ENCODE measurements at regions not wholly inside any gene's neighbourhood (a gene's known extent, or its start where the extent isn't known, plus 50 kb on each side); places are given as distances from the start of the nearest gene placed in this dataset.
A peak's percentile ranks its signal among the peaks of the same experiment; 100 is the strongest.

DNA sequence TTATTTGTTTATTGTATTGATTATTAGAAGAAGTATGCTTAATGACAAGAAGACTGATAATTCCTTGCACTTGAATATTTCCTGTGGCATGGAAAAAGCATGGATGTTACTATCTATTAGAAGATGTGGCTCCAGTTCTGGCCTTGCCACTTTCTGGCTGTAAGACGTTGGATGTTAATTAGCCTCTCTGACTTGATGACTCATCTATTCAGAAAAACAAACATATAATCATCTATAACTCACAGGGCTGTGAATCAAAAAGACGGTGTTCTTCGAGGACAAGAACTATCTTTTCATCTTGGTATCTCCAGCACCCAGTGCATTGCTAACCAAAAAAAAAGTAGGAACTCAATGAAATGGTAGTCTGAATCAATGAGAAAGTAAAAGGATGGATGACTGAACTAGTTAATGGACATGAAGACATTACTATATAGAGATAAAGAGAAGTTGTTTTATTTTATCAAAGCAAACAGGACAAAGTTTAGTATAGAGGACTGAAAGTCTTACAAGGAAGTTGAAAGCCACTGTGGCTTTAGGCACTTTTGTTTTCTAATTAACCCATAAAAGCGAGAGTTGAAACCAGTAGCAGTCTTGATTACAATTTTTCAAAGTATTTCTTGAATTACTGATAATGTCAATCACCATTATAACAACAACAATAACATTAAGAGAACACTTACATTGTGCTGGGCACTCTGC is 145.3 kb downstream of the RND3 start:
- TF ChIP-seq, protein P1, sequence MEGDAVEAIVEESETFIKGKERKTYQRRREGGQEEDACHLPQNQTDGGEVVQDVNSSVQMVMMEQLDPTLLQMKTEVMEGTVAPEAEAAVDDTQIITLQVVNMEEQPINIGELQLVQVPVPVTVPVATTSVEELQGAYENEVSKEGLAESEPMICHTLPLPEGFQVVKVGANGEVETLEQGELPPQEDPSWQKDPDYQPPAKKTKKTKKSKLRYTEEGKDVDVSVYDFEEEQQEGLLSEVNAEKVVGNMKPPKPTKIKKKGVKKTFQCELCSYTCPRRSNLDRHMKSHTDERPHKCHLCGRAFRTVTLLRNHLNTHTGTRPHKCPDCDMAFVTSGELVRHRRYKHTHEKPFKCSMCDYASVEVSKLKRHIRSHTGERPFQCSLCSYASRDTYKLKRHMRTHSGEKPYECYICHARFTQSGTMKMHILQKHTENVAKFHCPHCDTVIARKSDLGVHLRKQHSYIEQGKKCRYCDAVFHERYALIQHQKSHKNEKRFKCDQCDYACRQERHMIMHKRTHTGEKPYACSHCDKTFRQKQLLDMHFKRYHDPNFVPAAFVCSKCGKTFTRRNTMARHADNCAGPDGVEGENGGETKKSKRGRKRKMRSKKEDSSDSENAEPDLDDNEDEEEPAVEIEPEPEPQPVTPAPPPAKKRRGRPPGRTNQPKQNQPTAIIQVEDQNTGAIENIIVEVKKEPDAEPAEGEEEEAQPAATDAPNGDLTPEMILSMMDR (IDR thresholded peaks at IDR 0.05; ENCODE audit: insufficient read depth, low read depth, low read length), result no peak
- H3K4me3 ChIP-seq (ENCODE audit: low read depth, low read length), result no peak overlapping the region
- DNase-seq (ENCODE audit: low read depth), result peak; percentile 17

DNA sequence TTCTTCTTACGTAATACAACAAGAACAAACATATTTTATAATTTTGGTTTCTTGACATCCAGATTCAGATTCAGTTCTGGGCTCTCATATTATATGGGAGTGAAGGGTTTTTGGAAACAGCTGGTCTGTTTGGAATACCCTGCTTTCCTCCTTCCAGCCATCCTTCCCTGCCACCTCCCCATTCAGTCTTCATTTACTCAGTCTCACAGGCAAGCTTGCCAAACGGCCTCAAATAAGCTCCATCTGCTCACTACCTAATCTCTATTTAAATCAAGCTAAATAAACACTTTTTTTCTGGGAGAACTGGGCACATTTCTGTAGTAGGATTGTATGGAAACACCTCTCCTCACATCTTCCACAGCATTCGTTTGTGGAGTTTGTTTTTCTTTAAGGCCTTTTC is 147.5 kb downstream of the RND3 start:
- DNase-seq (ENCODE audit: low read depth), result peak; percentile 58
- TF ChIP-seq, protein P1 (IDR thresholded peaks at IDR 0.05; ENCODE audit: insufficient read depth, low read depth, low read length), result no peak
- no peak overlapping the region for H3K4me3 ChIP-seq (ENCODE audit: low read depth, low read length)

DNA sequence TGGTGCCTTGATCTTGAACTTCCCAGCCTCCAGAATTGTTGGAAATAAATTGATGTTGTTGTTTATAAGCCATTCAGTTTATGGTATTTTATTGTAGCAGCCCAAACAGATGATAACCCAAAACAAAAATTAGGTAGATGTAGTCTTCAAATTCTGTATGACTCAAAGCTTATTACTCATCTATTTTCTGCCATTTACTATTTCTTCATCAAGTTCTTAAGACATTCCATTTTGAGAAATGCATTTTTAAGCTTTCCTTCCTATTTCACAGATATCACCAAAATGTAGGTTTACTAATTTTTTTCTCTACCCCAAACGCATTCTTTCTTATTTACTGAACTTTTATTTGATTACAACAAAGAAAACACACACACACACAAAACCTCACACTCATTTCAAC is 148.2 kb downstream of the RND3 start:
- no peak overlapping the region for H3K4me3 ChIP-seq (ENCODE audit: low read depth, low read length)
- TF ChIP-seq, protein P1 (IDR thresholded peaks at IDR 0.05; ENCODE audit: insufficient read depth, low read depth, low read length), result no peak
- no peak for DNase-seq (ENCODE audit: low read depth)

DNA sequence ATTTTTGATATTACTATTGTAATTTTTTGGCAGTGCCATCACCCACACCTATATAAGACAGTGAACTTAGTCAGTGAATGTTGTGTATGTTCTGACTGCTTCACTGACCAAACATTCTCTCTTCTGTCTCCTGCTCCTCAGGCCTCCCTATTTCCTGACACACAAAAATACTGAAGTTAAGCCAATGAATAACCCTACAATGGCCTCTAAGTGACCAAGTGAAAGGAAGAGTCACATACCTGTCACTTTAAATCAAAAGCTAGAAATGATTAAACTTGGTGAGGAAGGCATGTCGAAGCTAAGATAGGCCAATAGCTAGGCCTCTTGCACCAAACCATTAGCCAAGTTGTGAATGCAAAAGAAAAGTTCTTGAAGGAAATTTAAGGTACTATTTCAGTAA is 151.9 kb downstream of the RND3 start:
- TF ChIP-seq, protein P1 (IDR thresholded peaks at IDR 0.05; ENCODE audit: insufficient read depth, low read depth, low read length), result no peak
- no peak overlapping the region for H3K4me3 ChIP-seq (ENCODE audit: low read depth, low read length)
- DNase-seq (ENCODE audit: low read depth), result no peak

DNA sequence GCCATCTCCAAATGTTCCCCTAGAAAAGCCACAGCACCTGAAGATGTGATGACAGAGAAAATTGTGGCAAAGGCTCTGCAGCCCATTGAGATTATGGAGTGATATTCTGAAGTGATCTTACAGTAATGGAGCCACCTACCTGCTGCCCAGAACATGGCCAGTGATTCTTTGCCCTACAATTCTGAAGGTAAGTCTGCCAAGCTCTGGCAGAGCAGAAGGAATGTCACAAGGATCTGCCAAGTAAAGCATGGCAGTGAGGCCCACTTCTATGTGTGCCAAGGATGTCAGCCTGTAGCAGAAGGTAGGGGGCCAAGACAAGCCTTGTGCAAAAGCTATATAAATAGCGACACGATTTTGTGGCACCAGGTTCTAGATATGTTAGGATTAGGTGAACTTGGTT is 155.1 kb downstream of the RND3 start:
- TF ChIP-seq, protein P1 (IDR thresholded peaks at IDR 0.05; ENCODE audit: insufficient read depth, low read depth, low read length), result no peak
- DNase-seq (ENCODE audit: low read depth), result no peak
- no peak overlapping the region for H3K4me3 ChIP-seq (ENCODE audit: low read depth, low read length)

DNA sequence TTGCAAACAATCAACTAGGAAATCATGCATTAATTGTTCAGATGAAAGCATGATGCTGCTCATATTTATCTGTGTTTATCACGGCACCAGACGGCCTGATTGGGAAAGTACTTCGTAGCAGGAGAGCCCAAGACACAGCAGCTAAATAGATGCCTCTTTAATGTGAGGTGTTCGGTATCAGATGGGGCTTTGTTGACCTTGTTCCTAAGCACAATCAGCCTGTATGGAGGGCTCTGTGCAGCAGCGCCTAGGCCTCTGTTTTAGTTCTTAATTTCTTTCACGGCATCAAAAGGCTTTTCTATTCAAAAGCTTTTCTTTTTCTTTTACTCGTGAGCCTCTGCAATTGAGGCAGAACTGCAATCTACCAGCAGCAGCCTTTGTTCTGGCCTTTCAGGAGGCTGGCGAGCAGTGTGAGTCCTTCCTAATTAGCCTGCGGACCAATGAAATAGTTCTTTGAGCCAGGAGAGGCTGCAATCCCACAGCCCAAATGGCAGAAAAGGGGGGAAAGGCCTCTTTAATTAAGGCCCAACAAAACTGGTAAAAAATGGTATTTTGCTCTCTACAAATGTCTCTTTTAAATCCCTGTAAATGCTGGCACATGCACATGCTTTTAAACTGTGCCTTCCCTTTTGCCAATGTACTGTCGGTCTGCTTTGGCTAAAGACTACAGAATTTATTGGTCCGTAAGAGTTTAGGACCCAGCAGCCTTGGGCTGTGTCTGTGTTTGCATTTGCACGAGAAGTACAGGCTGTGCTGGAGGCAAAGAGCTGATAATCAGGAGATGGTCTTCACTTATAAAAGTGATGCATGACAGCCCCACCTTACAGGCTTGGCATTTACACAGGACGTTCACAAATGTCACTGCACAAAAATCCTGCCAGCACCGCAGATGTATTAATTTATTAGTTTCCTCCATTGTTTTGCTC is 159.6 kb downstream of the RND3 start:
- TF ChIP-seq, protein P1 (IDR thresholded peaks at IDR 0.05; ENCODE audit: insufficient read depth, low read depth, low read length), result no peak
- DNase-seq (ENCODE audit: low read depth), result no peak

More for the DNA sequence above, 159.6 kb downstream of the RND3 start:
- no peak overlapping the region for H3K4me3 ChIP-seq (ENCODE audit: low read depth, low read length)
